Mucosa of rectum (tissue), 2 donors: ENCODE measurements at regions not wholly inside any gene's neighbourhood (a gene's known extent, or its start where the extent isn't known, plus 50 kb on each side); places are given as distances from the start of the nearest gene placed in this dataset.
A peak's percentile ranks its signal among the peaks of the same experiment; 100 is the strongest.

Experiments used
- H3K27ac ChIP-seq, 2 donors: one replicate each; pipeline ENCODE4 v1.7.0; 2013; ENCODE audit warnings: inconsistent platforms in 2 of 2, low read depth in 2 of 2, low read length in 2 of 2
- H3K27me3 ChIP-seq, 2 donors: one replicate each; pipeline ENCODE4 v1.7.0; 2013; ENCODE audit warnings: low read length in 2 of 2; ENCODE audit not compliant: control insufficient read depth in 2 of 2, insufficient read depth in 2 of 2
- H3K36me3 ChIP-seq, 2 donors: one replicate each; pipeline ENCODE4 v1.7.0; 2013; ENCODE audit warnings: low read length in 2 of 2; ENCODE audit not compliant: control insufficient read depth in 2 of 2, insufficient read depth in 2 of 2
- H3K4me1 ChIP-seq, 2 donors: one replicate each; pipeline ENCODE4 v1.7.0; 2013; ENCODE audit warnings: low read length in 2 of 2, mild to moderate bottlenecking in 1 of 2; ENCODE audit not compliant: control insufficient read depth in 2 of 2, insufficient read depth in 2 of 2
- H3K4me3 ChIP-seq, 2 donors: one replicate each; pipeline ENCODE4 v1.7.0; 2013; ENCODE audit warnings: low read length in 2 of 2
- H3K9ac ChIP-seq, 2 donors: one replicate each; pipeline ENCODE4 v1.7.0; 2013; ENCODE audit warnings: low read length in 2 of 2, low read depth in 1 of 2, mild to moderate bottlenecking in 1 of 2
- H3K9me3 ChIP-seq, 2 donors: one replicate each; pipeline ENCODE4 v1.7.0; 2013; ENCODE audit warnings: low read length in 2 of 2; ENCODE audit not compliant: control insufficient read depth in 2 of 2
- donor health status: healthy.
- donor health status: Normal muscosa, but diverticular disease.

DNA sequence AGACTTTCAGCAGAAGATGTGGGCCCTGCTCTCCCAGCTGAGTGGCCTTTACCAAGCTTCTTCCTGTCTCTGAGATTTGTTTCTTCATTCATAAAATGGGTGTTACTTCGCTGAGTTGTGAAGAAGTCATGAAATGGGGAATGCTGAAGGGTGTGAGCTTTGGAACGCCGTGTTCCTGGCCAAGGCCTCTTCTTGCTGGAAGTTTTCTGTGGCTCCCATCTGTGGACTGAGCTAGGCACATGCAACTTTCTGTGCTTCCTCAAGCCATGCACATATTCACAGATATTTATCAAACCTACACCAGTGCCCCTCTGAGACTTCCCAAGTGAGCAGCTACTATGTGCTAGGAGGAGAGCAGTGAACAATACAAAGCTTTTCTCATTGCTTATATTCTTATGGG is 106.3 kb upstream of the JUN start:
- no peaks in the 10 kb centered on the region for H3K27me3 ChIP-seq
- H3K9ac ChIP-seq, result no peak overlapping the region
- H3K4me1 ChIP-seq, result peaks cover 27 to 44% of the 10 kb centered on the region in 2 donors
- H3K27ac ChIP-seq, result no peak overlapping the region
- H3K4me3 ChIP-seq, result no peak overlapping the region
- H3K36me3 ChIP-seq, result no peaks in the 10 kb centered on the region
- no peaks in the 10 kb centered on the region for H3K9me3 ChIP-seq

DNA sequence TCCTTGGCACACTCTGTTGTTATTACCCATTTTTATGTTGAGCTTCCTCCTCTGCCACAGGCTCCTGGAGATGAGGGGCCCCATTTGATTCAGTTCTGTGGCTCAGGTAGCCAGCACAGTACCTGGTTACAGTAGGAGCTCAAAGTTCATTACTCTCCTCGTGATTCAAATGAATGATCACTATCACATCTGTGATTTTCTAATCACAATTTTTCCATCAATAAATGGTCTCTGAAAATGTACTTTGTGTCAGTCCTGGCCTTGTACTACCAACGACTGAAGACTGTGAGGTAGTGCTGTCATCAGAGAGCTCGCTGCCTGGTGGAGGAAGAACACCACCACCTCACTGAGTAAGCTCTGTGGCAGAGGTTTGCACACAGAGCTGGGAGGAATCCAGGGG is 106.8 kb upstream of the JUN start:
- Histone ChIP-seq H3K9me3 (no peaks in the 10 kb centered on the region), H3K36me3 (no peaks in the 10 kb centered on the region), H3K27me3 (no peaks in the 10 kb centered on the region), H3K9ac (no peak overlapping the region), H3K4me3 (no peak overlapping the region), H3K4me1 (peaks cover 28 to 44% of the 10 kb centered on the region in 2 donors), H3K27ac (no peak overlapping the region)

DNA sequence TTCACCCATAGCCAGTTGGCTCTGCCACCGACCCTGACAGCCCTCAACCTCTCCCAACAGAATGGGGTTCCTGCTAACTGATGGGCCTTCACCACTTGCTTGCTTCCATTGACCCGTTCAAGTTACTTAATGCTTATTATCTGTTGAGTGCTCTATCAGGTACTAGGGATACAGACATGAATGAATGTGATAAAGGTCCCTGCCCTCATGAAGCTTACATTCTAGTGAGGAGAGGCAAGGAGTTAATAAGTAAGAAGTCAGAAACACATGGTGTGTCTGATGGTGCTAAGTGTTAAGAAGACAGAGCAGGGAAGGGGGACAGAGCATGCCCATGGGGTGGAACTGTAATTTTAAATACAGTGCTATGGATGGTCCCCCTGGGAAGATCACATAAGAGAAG is 107.5 kb upstream of the JUN start:
- Histone ChIP-seq H3K27ac (no peak overlapping the region), H3K4me1 (peaks cover 27 to 44% of the 10 kb centered on the region in 2 donors), H3K36me3 (no peaks in the 10 kb centered on the region)

DNA sequence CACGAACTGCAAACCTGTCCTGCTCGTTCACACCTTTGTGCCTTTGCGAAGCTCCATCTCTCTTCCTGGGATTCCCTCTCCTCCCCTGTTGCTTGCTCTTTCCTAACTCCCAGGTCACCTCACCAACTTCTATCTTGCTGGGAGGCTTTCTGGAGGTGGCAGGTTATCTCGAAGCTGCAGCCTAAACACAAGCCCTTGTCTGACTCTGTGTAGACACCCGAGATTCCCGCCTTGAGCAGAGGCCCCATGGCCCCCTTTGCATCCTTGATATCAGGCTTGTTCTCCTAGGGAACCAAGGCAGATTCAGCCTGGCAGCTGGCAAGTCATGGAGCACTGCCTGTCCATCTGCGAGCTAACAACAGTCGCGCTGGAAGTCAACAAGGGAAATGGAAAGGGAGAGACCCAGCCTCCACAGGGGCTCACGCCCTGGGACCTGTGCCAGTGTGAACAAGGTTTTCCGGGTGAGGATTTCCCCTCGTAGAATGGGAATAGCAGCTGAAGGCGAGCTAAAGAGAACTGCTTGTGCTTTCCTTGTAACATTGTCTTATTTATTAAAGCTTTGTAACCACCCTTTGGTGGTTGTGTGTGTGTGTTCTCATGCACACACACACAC is 109.5 kb upstream of the JUN start:
- H3K36me3 ChIP-seq, result no peaks in the 10 kb centered on the region
- peak overlapping the region; percentile 52 to 87 for H3K27ac ChIP-seq
- peak overlapping the region; percentile 3 to 57 for H3K9ac ChIP-seq
- H3K4me3 ChIP-seq, result peak overlapping the region in 1 of 2 donors; percentile 10
- H3K9me3 ChIP-seq, result no peaks in the 10 kb centered on the region
- H3K4me1 ChIP-seq, result peaks cover 41 to 52% of the 10 kb centered on the region in 2 donors
- H3K27me3 ChIP-seq, result no peaks in the 10 kb centered on the region

More for the DNA sequence above, 107.5 kb upstream of the JUN start:
- H3K27me3 ChIP-seq, result no peaks in the 10 kb centered on the region
- no peak overlapping the region for H3K4me3 ChIP-seq
- no peak overlapping the region for H3K9ac ChIP-seq
- no peaks in the 10 kb centered on the region for H3K9me3 ChIP-seq

DNA sequence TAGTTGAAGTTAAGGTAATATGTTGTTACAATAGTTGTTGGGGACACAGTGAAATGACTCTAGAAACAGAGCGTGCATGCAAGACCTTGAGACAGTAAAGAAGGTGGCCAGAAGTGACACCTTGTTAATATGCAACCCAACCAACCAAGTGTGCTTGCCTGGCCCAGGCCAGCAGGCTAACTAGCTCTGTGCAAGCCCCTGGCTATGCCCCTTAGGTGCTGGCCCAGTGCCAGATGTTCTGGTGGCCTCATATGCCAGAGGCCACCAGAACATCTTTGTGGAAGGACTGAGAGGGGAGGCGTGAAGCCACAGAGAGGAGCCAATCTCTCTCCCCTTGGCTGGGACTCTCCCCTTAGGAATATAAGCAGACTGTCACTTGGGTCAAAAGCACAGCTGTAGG is 111.2 kb upstream of the JUN start:
- Histone ChIP-seq H3K4me1 (peaks cover 57 to 68% of the 10 kb centered on the region in 2 donors), H3K4me3 (peak overlapping the region in 1 of 2 donors; percentile 16), H3K9me3 (no peaks in the 10 kb centered on the region), H3K36me3 (no peaks in the 10 kb centered on the region), H3K9ac (peak overlapping the region; percentile 43 to 70), H3K27ac (peak overlapping the region; percentile 91 to 92), H3K27me3 (no peaks in the 10 kb centered on the region)

DNA sequence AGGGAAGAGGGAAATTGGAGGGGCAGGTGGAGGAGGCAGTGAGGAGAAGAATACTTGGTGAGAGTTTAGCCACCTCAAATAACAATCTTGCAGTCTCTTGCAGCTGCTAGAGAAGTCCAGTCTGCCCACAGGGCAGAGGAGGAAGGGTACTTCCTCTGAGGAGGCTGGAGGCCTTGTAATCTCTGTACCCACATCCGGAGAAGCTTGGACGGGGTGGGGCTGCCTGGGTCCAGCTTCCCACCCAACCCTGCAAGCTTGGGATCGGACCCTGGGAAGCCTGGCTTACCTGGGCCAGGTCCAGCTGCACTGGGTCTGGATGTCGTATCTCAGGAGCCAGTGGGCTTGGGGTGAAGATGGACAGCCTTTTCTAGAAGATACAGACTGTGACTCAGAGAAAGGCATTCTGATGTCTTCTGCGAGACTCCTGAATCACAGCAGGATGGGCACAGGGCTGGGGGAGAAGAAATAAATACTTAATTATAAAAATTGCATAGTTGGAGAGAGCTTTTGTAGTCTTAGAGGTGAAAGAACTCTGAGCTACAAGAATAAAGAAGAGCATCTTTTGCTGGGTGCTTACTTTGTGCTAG is 111.8 kb upstream of the JUN start:
- Histone ChIP-seq H3K4me3 (peak overlapping the region in 1 of 2 donors; percentile 48), H3K9me3 (no peaks in the 10 kb centered on the region), H3K27me3 (no peaks in the 10 kb centered on the region), H3K4me1 (peaks cover 62 to 74% of the 10 kb centered on the region in 2 donors), H3K9ac (peak overlapping the region; percentile 17 to 70), H3K36me3 (no peaks in the 10 kb centered on the region), H3K27ac (peak overlapping the region; percentile 91 to 92)

DNA sequence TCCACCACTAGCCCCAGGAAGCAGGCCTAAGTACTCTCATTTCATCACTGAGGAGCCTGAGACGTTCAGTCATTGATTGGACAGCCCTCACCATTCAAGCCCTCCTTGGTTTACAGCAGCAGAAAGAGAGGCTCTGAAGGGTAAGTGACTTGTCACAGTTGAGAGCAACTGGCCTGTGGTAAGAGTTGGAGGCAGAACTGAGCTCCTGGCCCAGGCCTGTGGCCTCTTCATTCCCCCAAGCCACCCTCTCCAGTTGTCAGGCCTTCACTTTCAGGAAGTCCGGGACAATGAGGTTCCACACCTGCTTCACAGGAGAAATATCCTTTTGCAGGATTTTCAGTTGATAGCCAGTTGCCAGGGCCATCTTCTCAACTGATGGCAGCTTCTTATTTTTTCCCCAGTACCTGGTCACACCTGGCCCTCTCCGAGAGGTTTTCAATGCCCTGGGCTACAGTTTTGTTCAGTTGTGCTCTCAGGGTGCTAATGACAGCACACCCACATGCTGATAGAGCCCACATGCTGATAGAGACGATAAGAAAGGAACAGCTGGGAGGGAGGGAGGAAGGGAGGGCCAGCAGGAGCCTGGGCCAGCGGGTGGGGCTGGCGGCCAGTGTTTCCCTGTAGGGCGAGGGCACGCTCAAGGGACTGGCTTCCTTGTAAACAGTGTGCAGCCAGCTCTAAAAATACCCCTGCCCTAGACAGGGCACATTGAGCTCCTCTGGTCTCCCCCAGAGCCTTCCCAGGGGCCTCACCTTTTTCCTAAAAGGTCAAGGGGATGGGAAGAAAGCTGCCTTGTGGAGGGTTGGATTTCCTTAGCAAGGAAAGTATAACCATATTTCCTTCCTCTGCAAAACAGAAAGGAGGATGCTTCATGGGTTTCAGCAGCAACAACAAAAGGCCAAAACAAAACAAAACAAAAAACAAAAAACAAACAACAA is 112.7 kb upstream of the JUN start:
- Histone ChIP-seq H3K27ac (peak overlapping the region; percentile 91 to 92), H3K4me3 (peak overlapping the region in 1 of 2 donors; percentile 48), H3K9me3 (no peaks in the 10 kb centered on the region), H3K27me3 (no peaks in the 10 kb centered on the region), H3K4me1 (peaks cover 62 to 78% of the 10 kb centered on the region in 2 donors), H3K9ac (peak overlapping the region; percentile 47 to 70), H3K36me3 (no peaks in the 10 kb centered on the region)

DNA sequence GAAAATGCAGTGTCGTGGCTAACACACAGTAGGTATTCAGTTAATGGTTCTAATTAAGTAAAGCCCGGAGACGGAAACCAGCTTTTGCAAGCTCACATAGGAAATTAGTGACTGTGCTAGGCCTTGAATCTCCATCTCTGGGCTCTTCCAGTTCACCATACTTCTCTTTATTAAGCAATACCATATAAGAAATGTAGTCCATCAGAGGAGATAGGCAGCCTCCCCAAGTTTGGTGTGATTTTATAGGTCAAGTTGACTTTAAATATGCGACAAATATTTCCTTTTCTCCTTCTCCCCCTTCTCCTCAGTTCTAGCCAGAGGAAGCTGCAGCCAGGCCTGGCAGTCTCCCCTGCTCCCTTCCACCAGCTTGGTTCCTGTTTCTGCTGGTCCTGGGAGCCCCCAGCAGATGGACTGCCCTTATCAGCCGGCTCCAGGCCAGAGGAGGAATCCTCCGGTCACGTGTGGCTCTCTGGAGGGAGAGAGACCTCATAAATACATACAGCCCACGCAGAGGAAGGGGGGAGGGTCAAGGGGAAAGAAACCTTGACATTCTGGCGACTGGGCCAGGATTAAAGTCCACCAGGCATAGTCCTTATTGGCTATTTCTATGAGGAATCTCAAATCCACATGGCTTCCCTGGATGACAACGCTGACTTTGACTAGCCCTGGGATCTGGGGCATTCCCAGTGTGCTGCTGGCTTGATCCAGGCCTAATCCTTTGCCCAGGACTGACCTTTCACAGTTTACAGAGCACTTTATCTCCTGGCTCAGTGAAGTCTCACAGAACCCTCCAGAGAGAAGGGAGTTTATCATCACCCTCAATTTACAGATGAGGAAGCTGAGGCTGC is 115.1 kb upstream of the JUN start:
- no peak overlapping the region for H3K4me3 ChIP-seq
- H3K4me1 ChIP-seq, result peaks cover 59 to 79% of the 10 kb centered on the region in 2 donors
- no peaks in the 10 kb centered on the region for H3K27me3 ChIP-seq
- H3K9me3 ChIP-seq, result no peaks in the 10 kb centered on the region
- H3K9ac ChIP-seq, result peak overlapping the region in 1 of 2 donors; percentile 64
- H3K27ac ChIP-seq, result peak overlapping the region; percentile 88 to 93
- no peaks in the 10 kb centered on the region for H3K36me3 ChIP-seq

DNA sequence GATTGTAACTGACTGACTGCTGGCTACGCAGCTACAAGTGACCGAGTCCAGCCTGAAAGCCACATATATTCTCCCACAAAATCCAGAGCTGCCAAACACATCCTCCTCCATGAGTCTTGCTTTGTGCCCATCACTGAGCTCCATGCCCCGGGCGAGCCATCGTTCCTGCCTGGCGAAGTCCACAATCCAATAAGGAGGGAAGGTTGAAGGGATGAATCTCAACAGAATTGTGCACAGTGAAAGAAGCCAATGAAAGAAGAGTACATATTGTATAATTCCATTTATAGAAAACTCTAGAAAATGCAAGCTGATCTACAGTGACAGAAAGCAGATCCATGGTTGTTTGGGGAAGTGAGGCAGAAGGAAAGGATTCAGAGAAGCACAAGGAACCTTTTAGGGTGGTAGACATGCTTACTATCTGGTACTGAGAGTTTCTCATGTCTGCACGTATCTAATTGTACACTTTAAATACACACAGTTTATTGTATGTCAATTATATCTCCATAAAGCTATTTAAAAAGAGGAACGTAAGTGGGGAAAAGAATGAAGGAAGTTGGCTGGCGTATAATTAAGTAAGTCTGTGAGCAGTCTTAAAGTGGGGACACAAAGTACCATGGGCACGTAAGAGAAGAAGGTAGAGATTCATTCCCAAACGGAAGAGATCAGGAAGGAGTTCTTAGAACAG is 115.9 kb upstream of the JUN start:
- peak overlapping the region; percentile 88 to 93 for H3K27ac ChIP-seq
- peak overlapping the region in 1 of 2 donors; percentile 64 for H3K9ac ChIP-seq
- no peaks in the 10 kb centered on the region for H3K27me3 ChIP-seq
- no peak overlapping the region for H3K4me3 ChIP-seq
- no peaks in the 10 kb centered on the region for H3K36me3 ChIP-seq
- H3K9me3 ChIP-seq, result no peaks in the 10 kb centered on the region
- peaks cover 62 to 73% of the 10 kb centered on the region in 2 donors for H3K4me1 ChIP-seq
